Dermis blood vessel endothelial cell (primary cell): ENCODE measurements at regions not wholly inside any gene's neighbourhood (a gene's known extent, or its start where the extent isn't known, plus 50 kb on each side); places are given as distances from the start of the nearest gene placed in this dataset.

Source experiments
- DNase-seq: peaks from one replicate; pipeline ENCODE4 v3.0.0; 2010

DNA sequence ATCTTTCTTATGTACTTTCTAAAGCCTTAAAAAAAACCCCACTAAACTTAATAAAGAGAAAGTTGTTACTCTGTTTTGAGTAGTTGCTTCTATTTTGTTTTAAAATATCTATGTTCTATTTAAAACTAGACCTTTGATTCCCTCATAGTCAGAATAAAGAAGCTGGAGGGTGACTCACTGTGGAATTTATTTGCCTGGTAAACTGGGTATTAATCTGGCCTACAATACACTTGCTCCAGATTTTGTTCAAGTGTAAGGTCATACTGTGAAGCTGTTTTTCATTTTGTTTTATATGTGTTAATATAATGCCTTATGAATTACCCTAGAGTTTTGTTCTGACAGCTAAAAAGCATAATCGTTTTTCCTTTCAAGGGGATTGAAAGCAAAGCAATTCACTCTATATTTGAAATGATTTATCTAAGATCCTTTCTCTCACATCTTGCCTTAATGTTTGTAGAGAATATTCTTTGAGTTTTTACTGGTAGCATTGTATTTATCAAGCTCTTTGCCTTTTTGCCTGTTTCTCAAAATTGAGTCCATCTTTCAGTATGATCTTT, 277.4 kb upstream of the PITX2 start:
- no peak for DNase-seq

DNA sequence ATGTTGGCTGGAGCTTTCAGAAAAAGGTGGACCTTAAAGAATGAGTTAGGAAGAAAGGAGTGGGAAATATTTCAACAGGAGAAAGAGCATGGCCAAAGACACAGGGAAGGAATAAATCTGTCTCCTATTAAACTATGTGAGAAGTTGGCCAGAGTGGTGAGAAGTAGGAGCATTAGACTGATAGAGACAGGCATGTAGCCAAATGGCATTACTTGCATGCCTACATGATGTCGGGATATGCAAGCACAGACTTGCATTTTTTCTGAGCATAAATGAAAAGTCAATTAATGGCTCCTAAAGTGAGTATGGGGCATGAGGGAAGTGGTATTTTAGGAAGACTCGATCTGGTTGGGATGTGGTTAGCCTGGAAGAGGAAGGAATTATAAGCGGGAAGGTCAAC, 279.6 kb upstream of the PITX2 start:
- no peak for DNase-seq

DNA sequence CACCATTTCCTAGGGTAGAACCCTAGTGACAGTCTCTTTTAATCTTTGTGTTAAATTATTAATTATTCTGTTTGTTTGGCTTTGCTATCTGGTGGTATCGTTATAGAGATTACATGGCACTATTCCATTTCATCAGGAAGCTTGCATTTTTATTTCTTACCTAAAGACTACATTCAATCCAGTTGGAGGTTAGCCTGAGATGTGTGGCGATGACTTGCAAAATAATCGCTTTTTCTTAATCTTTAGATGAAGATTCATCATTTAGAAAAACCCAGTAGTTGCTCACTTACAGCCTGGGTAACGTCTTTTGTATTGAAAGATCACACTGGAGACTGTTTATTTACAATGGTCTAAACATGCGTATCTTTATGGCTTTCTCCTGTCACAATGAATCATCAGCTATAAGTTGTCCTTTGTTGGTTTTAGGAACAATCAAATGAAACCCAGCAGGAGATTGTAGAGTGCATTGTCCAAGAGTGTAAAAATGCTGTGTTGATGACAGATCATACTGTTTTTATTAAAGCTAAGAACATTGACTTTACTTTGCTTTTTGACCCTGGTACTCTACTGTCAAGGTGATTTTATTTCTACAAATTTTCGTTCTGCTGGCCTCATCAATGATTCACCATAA, 281.7 kb upstream of the PITX2 start:
- DNase-seq = no peak

DNA sequence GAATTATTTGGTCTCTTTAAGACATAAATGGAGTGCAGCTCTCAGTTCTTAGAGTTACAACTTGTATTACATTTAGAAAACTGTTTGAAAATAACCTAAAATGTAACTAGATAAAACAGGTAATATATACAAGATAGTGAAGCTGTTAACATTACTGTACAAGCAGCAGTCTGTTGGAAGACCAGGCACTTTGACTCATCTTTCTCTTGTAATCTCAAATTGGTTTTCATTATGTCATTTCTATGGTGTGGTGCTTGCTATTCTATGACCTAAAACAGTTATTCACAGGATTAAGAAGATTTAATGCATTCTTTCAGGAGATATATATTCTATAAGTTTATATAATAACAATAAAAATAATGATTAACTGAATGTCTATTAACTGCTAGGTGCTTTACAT, 282.5 kb upstream of the PITX2 start:
- DNase-seq = no peak

DNA sequence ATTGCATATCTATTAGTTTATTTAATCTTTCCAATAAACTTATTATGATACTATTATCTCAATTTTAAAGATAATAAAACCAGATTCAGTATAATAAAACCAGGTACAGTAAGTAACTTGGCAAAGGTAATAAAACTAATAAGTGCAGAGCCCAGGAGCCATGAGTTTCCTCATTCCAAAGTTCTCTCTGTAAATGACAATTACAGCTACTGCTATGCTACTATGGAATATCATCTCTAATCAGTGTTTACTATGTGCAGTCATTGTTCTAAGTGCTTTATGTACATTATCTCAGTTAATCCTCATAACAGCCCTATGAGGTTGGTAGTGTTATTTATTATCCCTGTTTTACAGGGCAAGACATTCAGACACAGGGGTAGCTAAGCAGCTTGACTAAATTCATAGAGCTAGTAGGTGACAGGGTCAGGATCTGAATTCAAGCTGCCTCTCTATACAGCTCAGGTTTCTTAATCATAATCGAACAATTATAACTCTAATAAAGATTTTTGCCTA, 285.0 kb upstream of the PITX2 start:
- DNase-seq = no peak

DNA sequence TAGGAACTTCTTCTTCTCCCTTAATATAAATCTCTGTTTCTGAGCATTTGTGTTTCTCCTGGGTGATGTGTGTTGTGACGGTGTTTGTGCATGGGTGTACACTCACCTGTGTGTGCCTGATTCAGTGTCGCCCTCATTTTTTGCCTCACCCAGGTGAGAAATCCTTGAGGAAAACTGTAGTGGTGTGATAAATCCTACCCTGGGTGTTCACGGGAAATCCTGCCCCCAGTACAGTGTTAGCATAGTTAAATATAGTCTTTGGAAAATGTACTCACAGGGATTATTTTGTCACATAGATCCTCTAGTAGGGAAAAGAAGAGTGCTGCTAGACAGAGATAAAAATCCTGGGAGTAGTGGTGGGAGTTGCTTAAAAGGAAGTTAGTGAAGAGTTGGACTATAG, 291.9 kb upstream of the PITX2 start:
- DNase-seq = no peak

DNA sequence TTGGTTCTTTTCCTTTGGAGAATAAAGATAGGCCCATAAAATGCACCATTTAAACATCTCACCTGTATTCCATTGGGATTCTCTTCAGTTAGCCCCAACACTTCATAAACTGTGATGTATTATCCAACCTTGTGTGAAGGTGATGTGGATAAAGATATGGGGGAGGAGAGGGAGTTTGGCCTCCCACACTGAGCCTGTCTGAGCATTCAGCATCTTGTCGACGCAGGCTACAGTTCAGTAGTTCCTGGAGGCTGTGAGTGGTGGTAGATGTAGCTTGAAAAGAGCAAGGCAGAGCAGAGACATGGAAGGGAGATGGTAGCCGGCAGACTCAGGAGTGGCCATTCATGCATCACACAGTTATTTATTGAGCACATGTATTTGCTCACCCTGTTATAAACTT, 292.4 kb upstream of the PITX2 start:
- DNase-seq = no peak

DNA sequence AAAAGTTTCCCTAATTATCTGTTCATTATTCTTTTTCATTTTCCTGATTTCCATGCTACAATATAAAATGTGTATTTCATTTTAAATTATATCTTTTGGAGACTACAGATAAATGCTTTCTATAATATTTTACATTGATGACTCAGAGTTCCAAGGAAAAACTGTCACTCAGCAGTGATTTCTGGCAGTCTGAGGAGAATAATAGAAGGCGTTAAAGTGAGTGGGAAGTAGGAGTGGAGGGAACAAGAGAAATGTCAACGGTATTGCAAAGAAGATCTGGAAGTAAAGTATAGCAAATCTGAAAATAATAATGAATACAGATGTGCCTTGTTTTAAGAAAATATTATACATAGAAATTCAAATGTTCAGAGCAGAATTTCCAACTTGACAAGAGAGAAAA, 293.6 kb upstream of the PITX2 start:
- no peak for DNase-seq

DNA sequence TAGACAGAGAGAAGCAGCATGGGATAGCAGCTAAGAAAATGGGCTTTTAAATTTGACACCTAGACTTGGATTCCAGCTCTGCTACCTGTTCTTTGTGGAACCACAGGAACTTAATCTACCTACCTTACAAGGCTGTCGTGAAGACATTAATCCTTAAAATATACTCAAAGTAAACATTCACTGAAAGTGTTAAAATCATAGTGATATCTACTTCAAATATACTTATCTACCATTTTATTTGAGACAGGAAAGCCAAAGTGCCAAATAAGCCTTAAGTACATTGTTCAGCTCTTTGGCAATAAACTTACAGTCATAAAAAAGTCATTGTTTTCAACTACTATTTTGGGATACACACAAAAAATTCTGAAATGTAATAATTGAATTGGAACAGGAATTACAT, 295.0 kb upstream of the PITX2 start:
- DNase-seq = no peak

DNA sequence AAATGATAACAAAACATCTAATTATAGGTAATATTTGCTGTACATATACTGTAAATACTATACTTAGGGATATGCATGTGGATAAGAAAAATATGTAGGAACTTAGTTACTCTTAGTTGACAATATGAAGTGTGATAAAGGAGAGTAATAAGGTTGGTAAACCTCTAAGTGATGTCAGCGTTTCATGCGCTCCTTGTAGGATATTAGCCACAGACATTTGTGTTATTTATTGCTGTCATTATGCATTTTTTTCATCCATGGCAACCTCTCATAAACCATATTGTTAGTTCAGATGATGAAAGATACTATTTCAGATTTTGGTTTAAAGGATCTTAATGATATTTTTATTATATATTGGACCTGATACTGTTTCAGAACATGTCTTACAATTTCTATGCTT, 298.1 kb upstream of the PITX2 start:
- no peak for DNase-seq

DNA sequence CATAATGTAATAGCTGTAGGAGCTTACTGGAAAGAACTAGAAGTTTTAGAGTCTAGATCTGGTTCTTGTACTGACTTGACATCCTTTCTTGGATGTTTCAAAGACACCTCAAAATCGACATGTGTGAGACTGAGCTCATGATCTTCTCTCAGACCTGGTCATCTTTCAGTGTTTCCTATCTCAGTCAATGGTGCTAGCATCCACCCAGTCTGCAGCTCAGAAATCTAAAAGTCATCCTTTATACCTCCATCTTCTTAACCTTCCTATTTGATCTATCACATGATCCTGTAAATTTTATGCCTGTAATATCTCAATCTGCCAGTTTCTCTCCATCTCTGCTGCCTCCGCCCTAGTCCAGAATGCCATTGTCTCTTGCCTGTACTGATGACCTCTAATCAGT, 301.9 kb upstream of the PITX2 start:
- DNase-seq = no peak

DNA sequence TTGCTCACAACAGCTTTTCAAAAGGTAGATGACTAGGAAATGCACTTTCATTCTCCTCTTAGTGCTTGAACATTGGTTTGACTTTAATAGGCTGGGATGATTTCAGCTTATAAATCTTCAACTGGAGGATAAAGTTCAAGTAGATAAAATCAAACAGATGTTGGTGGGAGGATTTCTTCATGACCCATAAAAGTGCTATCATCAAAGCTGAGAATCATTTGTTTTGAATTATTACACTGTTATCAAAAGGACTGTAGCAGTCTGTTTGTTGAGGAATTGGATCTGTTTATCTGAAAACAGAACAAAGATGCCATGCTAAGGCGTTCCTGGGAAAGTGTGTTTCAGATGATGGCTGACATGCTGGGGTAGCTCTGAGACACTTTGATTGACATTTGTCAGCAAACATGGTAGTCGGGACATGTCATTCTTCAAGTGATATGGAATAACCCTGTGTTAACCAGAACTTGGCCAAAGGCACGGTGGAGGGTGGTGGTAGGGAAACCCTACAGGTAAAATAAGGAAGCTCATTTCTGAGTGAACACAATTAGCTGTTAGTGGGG, 304.0 kb upstream of the PITX2 start:
- DNase-seq = no peak

DNA sequence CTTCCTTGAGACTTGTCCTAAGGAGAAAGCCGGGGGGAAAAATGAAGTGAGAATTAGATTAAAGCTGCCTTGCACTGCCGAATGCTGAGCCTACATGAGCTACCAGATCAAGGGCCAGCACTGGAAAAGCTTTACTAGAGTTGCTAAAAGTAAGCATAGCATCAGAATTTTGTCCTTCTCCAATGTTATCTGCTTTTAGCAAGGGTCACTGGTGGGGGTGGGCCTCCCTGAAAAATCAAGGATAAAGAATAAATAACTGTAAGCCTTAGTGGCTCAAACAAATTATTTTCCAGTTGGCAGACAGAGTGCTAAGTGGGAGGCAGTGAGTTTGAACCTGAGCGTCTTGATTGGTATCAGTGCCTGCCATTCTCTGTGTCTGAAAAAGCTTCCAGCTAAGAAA, 310.5 kb upstream of the PITX2 start:
- DNase-seq = no peak

DNA sequence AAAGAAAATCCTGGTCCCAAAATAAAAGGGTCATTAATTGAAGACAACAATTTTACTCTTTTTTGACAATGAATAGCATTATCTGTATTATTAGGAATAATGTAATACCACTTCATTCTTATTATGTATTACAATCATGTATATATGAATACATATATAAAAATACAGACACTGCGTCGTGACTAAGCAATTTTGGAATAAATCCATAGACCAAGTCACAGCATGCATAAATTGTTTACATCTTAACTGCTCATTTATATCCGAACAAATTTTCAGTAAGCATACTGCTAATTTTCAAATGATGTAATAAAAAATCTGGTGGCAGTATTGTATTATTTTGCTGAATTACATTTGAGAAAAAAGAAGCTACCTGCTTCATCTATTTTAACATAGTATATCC, 321.6 kb upstream of the PITX2 start:
- no peak for DNase-seq

DNA sequence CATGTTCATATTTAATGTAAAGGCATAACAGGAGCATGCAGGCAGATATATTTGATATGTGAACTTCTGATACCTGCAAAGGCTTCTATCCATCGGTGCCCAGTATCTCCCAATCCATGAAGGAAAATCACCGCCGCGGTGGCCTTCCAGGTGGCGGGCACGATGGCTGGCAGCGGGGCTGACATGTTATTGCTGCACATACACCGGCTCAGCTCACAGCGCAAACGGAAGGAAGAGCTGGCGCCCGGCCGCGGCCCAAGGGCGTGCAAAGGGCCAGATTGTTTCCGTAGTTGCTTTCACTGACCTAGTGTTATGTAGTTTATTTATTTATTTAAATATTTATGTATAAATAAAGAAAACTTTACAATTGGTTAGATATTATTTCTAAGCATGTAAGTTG, 322.7 kb upstream of the PITX2 start:
- no peak for DNase-seq

DNA sequence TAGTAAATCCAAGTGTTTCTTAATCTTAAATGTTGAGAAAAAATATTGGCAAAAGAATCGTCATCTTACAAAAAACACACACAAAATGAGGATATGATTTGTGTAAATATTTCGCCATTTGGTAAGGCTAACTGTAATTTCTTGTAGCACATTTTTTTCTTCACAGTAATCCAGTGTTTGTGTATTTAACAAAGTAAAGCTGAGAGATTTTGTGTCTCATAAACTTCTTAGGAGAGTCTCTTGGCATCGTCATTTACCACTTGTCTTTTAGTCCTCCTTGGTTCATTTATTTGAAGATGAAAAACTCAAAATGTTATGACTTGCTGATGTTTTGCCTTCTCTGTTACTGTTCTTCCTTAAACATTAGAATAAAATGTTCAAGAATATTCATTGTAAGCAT, 326.7 kb upstream of the PITX2 start:
- no peak for DNase-seq

DNA sequence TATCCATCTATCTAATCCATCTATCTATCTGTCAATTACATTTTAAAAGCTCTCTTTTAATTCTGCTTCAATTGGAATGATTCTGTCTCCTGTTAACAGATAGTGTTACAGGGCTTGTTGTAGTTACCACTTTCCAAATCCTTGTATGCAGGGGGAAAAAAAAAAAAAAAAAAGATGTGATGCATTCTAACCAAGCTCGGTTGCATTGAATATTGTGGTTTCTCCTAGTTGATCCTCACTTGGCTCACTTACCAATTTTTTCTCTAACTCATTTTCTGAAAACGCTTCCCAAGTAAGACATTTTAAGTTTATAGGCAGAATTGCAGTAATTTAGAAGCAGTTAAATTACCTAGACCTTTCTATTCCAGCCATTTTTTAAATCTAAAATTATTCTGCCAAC, 327.9 kb upstream of the PITX2 start:
- DNase-seq = no peak

DNA sequence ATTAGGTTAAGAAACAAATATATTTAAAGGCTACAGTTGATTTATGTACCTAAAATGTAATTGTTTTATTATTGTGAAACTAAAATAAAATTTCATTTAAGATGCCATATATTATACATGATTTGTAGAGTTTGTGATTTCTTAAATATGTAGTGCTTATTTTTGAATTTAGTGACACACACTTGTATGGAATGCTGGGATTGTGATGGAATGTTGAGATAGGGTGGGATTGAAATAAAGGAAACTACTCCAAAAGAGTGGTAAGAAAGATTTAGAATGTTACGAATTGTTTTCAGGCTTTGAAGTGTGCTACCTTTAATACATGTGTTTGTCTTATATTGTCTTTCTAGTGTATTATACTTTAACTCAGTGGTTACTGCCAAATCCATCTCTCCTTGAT, 330.3 kb upstream of the PITX2 start:
- DNase-seq = no peak

DNA sequence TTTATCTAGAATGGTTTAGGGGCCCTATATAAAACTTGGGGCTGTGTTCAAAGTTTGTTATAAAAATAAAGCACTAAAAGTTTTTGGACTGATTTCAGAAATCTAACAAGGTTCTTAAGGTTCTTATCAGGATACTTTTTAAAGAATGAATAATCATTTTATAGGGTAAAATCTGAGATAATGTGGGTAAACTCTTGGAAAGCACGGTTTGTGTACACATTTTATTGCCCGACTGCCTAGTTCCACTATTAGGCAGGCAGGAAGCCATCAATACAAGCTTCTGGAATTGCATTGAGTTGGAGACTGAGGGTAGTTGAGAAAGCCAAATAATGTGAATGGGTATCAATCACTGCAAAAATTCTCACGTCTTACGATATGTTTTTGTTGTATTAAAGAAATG, 331.0 kb upstream of the PITX2 start:
- DNase-seq = no peak

DNA sequence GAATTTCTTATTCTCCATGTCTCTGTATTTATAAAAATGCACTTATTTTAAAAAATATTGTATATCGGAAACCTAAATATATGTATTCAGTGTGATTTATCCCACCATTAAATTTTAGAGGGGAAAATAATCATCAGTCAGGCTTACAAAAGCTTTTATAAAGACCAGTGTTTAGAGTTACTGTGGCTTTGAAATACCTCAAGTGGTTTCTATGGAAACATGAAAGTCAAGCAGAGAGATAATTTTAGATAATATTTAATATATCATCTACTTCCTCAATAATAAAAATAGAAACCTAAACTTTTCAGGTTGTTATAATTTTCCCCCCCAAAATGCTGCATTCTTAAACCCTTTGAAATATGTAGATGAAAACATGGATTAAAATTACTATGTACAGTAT, 332.9 kb upstream of the PITX2 start:
- DNase-seq = no peak

DNA sequence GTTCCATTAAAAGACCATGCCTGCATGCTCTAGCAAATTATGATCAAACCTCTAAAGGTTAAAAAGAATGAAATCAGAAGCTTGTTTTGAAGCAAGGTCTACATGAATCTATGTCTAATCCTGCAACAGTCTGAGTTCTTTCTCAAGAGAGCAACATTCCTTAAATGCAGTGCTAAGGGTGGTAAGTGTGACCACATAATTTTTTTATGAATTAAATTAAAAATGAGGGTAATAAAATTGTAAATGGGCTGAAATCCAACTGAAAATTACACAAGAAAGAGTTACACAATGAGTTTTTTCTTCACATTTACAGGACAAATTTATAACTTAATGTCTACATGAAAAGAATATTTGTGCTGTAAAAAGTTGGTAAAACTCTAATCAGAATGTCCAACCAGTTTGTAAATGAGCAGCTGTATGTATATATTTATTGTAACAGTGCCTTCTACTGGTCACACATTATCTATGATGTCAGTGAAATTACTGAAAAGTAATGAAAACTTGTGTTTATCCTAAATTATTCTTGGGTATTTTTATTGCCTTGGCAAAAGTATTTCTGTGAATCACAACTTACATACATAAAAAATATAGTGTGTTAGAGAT, 336.3 kb upstream of the PITX2 start:
- no peak for DNase-seq

DNA sequence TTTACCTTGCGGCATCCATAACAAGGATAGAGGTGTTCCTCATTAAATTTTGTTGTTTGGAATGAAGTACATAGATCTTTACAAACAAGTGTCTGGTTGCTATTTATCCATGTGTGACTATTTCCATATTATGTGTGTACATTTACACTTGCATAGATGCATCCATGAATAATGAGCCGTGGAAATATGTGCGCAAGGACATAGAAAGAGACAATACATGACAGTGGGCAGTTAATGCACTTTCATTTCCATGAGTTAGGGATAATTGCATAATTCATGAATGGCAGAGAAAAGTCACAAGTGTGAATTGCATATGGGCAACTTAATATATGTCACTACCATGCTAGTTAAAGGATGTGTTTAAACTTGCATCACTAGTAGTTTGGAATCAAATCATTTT, 338.2 kb upstream of the PITX2 start:
- DNase-seq = no peak

DNA sequence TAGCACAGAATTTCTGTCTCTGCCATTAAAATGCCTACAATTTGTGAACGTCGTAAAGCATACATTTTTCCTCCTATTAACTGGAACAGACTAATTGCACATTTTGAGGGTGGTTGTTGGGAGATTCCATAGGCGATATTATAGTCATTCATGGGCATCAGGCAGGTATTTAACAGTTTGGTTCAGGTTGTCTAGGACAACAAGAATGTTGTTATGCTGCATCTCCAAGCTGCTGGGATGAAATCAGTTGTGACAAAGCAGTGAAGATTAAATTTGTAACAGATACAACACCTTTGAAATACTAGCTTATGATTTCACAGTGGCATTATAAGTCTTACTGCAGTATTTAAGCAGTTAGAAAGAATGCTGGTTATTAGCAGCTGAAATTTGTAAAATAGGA, 339.7 kb upstream of the PITX2 start:
- DNase-seq = no peak

DNA sequence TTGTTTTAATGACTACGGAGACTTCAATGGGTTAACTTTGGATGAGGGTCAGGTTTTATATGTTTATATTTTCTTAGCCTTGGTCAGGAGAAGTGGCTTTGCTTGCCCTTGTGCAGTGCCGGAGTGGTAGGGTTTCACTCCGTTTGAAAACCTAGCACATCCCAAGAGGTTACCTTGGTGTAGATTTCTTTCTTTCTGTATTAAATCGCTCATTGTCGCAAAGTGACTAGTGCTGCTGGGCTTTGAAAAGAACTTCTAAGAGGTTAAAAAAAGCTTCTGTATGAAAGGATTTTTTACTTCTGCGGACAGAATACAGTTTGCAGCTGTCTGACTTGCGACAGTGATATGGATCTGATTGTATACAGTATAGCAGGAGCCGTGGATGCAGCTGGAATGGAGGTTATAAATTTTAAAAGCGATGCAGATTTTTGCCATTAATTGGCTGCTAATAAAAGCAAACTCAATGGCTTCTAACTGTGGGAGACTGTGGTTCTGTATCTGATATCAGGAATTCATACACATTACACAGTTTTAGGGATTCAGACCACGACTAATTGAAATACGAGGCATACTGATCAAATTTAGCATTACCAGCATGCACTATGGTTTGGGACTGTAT, 340.9 kb upstream of the PITX2 start:
- DNase-seq = no peak
